ENCODE measurements at regions not wholly inside any gene's neighbourhood (a gene's known extent, or its start where the extent isn't known, plus 50 kb on each side); places are given as distances from the start of the nearest gene placed in this dataset.

GRCh38 chr11:110812086-110812733 is 100.0 kb upstream of the ARHGAP20 start:
- TF ChIP-seq TAF1 (IDR thresholded peaks at IDR 0.05; ENCODE audit: low read depth) (no peak), USF1 (IDR thresholded peaks at IDR 0.05) (no peak), EP300 (IDR thresholded peaks at IDR 0.05; ENCODE audit: borderline replicate concordance) (no peak), TEAD4 (IDR thresholded peaks at IDR 0.05) (no peak), NFIC (IDR thresholded peaks at IDR 0.05) (no peak), CEBPB (IDR thresholded peaks at IDR 0.05) (no peak), YY1 (IDR thresholded peaks at IDR 0.05; ENCODE audit: low read depth) (no peak), TCF12 (IDR thresholded peaks at IDR 0.05; ENCODE audit: low read depth) (no peak), EGR1 (IDR thresholded peaks at IDR 0.05) (no peak), REST (IDR thresholded peaks at IDR 0.05; ENCODE audit: low read depth) (no peak), RAD21 (IDR thresholded peaks at IDR 0.05; ENCODE audit: low read depth) (no peak)
- TF ChIP-seq, protein P1, sequence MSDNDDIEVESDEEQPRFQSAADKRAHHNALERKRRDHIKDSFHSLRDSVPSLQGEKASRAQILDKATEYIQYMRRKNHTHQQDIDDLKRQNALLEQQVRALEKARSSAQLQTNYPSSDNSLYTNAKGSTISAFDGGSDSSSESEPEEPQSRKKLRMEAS (IDR thresholded peaks at IDR 0.05), result no peak

- TF ChIP-seq EGR1 (IDR thresholded peaks at IDR 0.05), result no peak
- no peak for TF ChIP-seq CREB1 (IDR thresholded peaks at IDR 0.05; ENCODE audit: low read depth)
- no peak for TF ChIP-seq TAF1 (IDR thresholded peaks at IDR 0.05; ENCODE audit: low read depth)
- no peak for TF ChIP-seq TEAD4 (IDR thresholded peaks at IDR 0.05)
- TF ChIP-seq REST (IDR thresholded peaks at IDR 0.05; ENCODE audit: low read depth), result no peak
- TF ChIP-seq EP300 (IDR thresholded peaks at IDR 0.05; ENCODE audit: borderline replicate concordance), result no peak
- TF ChIP-seq NFIC (IDR thresholded peaks at IDR 0.05), result no peak
- no peak for TF ChIP-seq TCF12 (IDR thresholded peaks at IDR 0.05; ENCODE audit: low read depth)
- no peak for TF ChIP-seq USF1 (IDR thresholded peaks at IDR 0.05)
- no peak for TF ChIP-seq ZBTB7A (IDR thresholded peaks at IDR 0.05; ENCODE audit: low read depth)
- TF ChIP-seq, protein P1 (IDR thresholded peaks at IDR 0.05), result no peak
- TF ChIP-seq CEBPB (IDR thresholded peaks at IDR 0.05), result no peak
- no peak for TF ChIP-seq YY1 (IDR thresholded peaks at IDR 0.05; ENCODE audit: low read depth)
- TF ChIP-seq RAD21 (IDR thresholded peaks at IDR 0.05; ENCODE audit: low read depth), result no peak
- TF ChIP-seq FOXM1 (IDR thresholded peaks at IDR 0.05; ENCODE audit: borderline replicate concordance, low read depth), result no peak
Measured at GRCh38 chr11:110809417-110810199, 97.4 kb upstream of the ARHGAP20 start.

DNA sequence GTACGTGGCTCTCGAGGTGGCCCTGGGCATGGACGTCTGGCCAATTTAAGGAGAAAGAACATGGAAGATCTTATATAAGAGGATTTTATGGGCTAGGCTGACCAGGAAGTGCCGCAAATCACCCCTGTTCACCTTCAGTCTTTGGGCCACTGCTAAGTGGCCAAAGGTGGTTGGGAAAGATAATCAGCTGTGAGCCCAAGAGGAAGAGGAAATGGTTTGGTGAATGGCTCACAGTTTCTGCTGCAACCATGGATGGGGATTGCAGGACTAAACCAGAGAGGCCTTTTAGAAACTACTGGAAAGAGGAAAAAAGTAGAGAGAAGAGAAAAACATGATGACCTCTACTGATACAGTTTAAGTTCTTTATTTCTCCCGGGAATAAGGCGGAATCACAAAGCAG is 96.0 kb upstream of the ARHGAP20 start:
- TF ChIP-seq REST (IDR thresholded peaks at IDR 0.05; ENCODE audit: low read depth) (no peak), EP300 (IDR thresholded peaks at IDR 0.05; ENCODE audit: borderline replicate concordance) (no peak), FOXM1 (IDR thresholded peaks at IDR 0.05; ENCODE audit: borderline replicate concordance, low read depth) (no peak), EGR1 (IDR thresholded peaks at IDR 0.05) (no peak), CREB1 (IDR thresholded peaks at IDR 0.05; ENCODE audit: low read depth) (no peak), USF1 (IDR thresholded peaks at IDR 0.05) (no peak), RAD21 (IDR thresholded peaks at IDR 0.05; ENCODE audit: low read depth) (no peak), CEBPB (IDR thresholded peaks at IDR 0.05) (no peak), ZBTB7A (IDR thresholded peaks at IDR 0.05; ENCODE audit: low read depth) (no peak), TCF12 (IDR thresholded peaks at IDR 0.05; ENCODE audit: low read depth) (no peak), YY1 (IDR thresholded peaks at IDR 0.05; ENCODE audit: low read depth) (no peak)
- TF ChIP-seq, protein P1 (IDR thresholded peaks at IDR 0.05), result no peak

All from Ishikawa (cell line).